GM12878 (cell line): ENCODE measurements at regions not wholly inside any gene's neighbourhood (a gene's known extent, or its start where the extent isn't known, plus 50 kb on each side); places are given as distances from the start of the nearest gene placed in this dataset.

ENCODE experiments used
- ATAC-seq: fragments of 200-7000 bp; cut with Tn5 transposase; 3 replicates; pipeline ENCODE4 v1.9.1; 2020; ENCODE audit warnings: mild to moderate bottlenecking, moderate library complexity
- BruUV-seq: library from RNA; stranded (reverse); fragments of 400-500 nt; replicated peaks from 2 replicates; lab custom pipeline; 2021; lab: Mats Ljungman, UMichigan
- CTCF ChIA-PET: fragments of 300-600 bp; sonication (Branson Sonifier 250); formaldehyde crosslinking; extraction: SDS; loops from one replicate; lab custom pipeline; 2021; ENCODE audit warnings: inconsistent platforms; lab: Yijun Ruan, JAX
- POLR2A ChIA-PET: fragments of 350-600 bp; formaldehyde crosslinking; extraction: SDS; loops from one replicate; lab custom pipeline; 2021; ENCODE audit warnings: inconsistent platforms; lab: Charles Lee
- RAD21 ChIA-PET: fragments of 300-600 bp; sonication (Branson Sonifier 250); formaldehyde crosslinking; loops from one replicate; lab custom pipeline; 2023; ENCODE audit warnings: antibody characterized with exemption; ENCODE audit not compliant: unreplicated experiment; lab: Charles Lee
- SMC1A ChIA-PET: fragments of 300-600 bp; sonication (Branson Sonifier 250); formaldehyde crosslinking; loops from one replicate; lab custom pipeline; 2023; ENCODE audit not compliant: unreplicated experiment, uncharacterized antibody; lab: Charles Lee
- DNase-seq: peaks from one replicate; pipeline ENCODE4 v3.0.0-alpha.2; 2011; ENCODE audit warnings: low read depth, low spot score
- FAIRE-seq: peaks from 3 replicates; lab custom pipeline; 2011; peaks lifted over from hg19 to GRCh38; lab: Jason Lieb, UNC
- H2AFZ ChIP-seq: 2 replicates; pipeline ENCODE4 v1.6.0; 2011; ENCODE audit warnings: low read depth, low read length, control low read depth; ENCODE audit not compliant: control insufficient read depth
- H3K27ac ChIP-seq: 2 replicates; pipeline ENCODE4 v1.5.1; 2011; ENCODE audit warnings: control low read depth; ENCODE audit not compliant: control insufficient read depth, insufficient read depth
- H3K27me3 ChIP-seq, 2 experiments: replicated peaks in 1 of 2; 2 replicates each; pipeline versions ENCODE4 v1.6.0 to v1.6.1; 2011; ENCODE audit warnings: low read length in 1 of 2; ENCODE audit not compliant: control insufficient read depth in 2 of 2, insufficient read depth in 2 of 2
- H3K36me3 ChIP-seq, 2 experiments: 2 replicates each; pipeline ENCODE4 v1.5.1; 2011; ENCODE audit warnings: low read length in 1 of 2; ENCODE audit not compliant: control insufficient read depth in 2 of 2, insufficient read depth in 2 of 2
- H3K4me1 ChIP-seq: 2 replicates; pipeline ENCODE4 v1.6.1; 2011; ENCODE audit warnings: mild to moderate bottlenecking, low read length, moderate library complexity, mixed read lengths; ENCODE audit not compliant: control insufficient read depth, insufficient read depth
- H3K4me2 ChIP-seq: 2 replicates; pipeline ENCODE4 v1.6.0; 2011; ENCODE audit warnings: control low read depth; ENCODE audit not compliant: control insufficient read depth, insufficient read depth
- H3K4me3 ChIP-seq: fragments of 200-600 bp; sonication (generic); 2 replicates; pipeline ENCODE4 v1.5.1; 2016
- H3K79me2 ChIP-seq: 2 replicates; pipeline ENCODE4 v1.6.0; 2011; ENCODE audit warnings: low read length; ENCODE audit not compliant: control insufficient read depth, insufficient read depth
- H3K9ac ChIP-seq: 2 replicates; pipeline ENCODE4 v1.8.0; 2011; ENCODE audit warnings: low read length, control low read depth, mixed read lengths; ENCODE audit not compliant: control insufficient read depth, insufficient read depth
- H3K9me3 ChIP-seq: replicated peaks from 3 replicates; pipeline ENCODE4 v1.5.1; 2011; ENCODE audit warnings: mild to moderate bottlenecking, low read length; ENCODE audit not compliant: control insufficient read depth, insufficient read depth
- H4K20me1 ChIP-seq: 2 replicates; pipeline ENCODE4 v1.6.0; 2011; ENCODE audit not compliant: control insufficient read depth, insufficient read depth
- E2F4 ChIP-seq: IDR thresholded peaks from 2 replicates; pipeline ENCODE4 v1.6.1; 2012; ENCODE audit warnings: low read depth, low read length, improper control_type of control experiment
- HDAC2 ChIP-seq: fragments of 200-600 bp; sonication (generic); IDR thresholded peaks from 2 replicates; pipeline ENCODE4 v1.6.1; 2017
- HDAC6 ChIP-seq: fragments of 200-600 bp; sonication (generic); IDR thresholded peaks from one replicate; pipeline ENCODE4 v1.8.0; 2017; ENCODE audit warnings: antibody characterized with exemption; ENCODE audit not compliant: unreplicated experiment
- IRF5 ChIP-seq: fragments of 450-650 bp; IDR thresholded peaks from 2 replicates; pipeline ENCODE4 v1.6.1; 2017; ENCODE audit warnings: borderline replicate concordance
- KAT2A ChIP-seq: conservative IDR thresholded peaks from 2 replicates; pipeline ENCODE4 v1.6.1; 2011; ENCODE audit warnings: low read depth, low read length; ENCODE audit not compliant: control insufficient read depth
- MAX ChIP-seq: IDR thresholded peaks from 2 replicates; pipeline ENCODE4 v1.6.1; 2012; ENCODE audit warnings: low read depth, low read length, improper control_type of control experiment
- MTA3 ChIP-seq: IDR thresholded peaks from 2 replicates; pipeline ENCODE4 v1.6.1; 2012; ENCODE audit warnings: low read length, inconsistent platforms, borderline replicate concordance
- MYC ChIP-seq: IDR thresholded peaks from 2 replicates; pipeline ENCODE4 v1.6.1; 2011; ENCODE audit warnings: mild to moderate bottlenecking, low read length, moderate library complexity, inconsistent platforms; ENCODE audit not compliant: insufficient read depth, insufficient replicate concordance, insufficient read length, severe bottlenecking
- POLR2A ChIP-seq: IDR thresholded peaks from 2 replicates; pipeline ENCODE4 v1.6.1; 2011; ENCODE audit warnings: low read depth, mild to moderate bottlenecking, low read length
- POLR2AphosphoS2 ChIP-seq: IDR thresholded peaks from 2 replicates; pipeline ENCODE4 v1.6.1; 2011; ENCODE audit warnings: low read depth, mild to moderate bottlenecking, low read length, improper control_type of control experiment, moderate library complexity
- RBBP5 ChIP-seq: fragments of 200-600 bp; sonication (generic); conservative IDR thresholded peaks from 2 replicates; pipeline ENCODE4 v1.6.1; 2016
- USF2 ChIP-seq: IDR thresholded peaks from 2 replicates; pipeline ENCODE4 v1.6.1; 2011; ENCODE audit warnings: low read depth, low read length, improper control_type of control experiment, borderline replicate concordance
- YBX1 ChIP-seq: fragments of 450-650 bp; IDR thresholded peaks from 2 replicates; pipeline ENCODE4 v1.6.1; 2016; ENCODE audit warnings: antibody characterized with exemption
- ZBTB40 ChIP-seq: fragments of 450-650 bp; IDR thresholded peaks from 2 replicates; pipeline ENCODE4 v1.6.1; 2016; ENCODE audit warnings: mild to moderate bottlenecking, moderate library complexity, borderline replicate concordance
- WGBS: methylation state at CpG from one replicate; pipeline ENCODE4 v1.1.6; 2016; ENCODE audit warnings: low lambda C conversion rate; ENCODE audit not compliant: insufficient replicate concordance, insufficient coverage; ENCODE audit errors: missing lambda C conversion rate; 5-methylcytosine and 5-hydroxymethylcytosine counted together
- in situ Hi-C: fragments of 300-500 bp; cut with MboI; formaldehyde crosslinking; loops from 9 replicates; pipeline ENCODE4 v1.14.3; 2018; ENCODE audit warnings: mixed read lengths
- intact Hi-C: fragments of 100-400 bp; cut with micrococcal nuclease; formaldehyde crosslinking; loops from one replicate; pipeline ENCODE4 v1.14.2; 2022; ENCODE audit not compliant: unreplicated experiment

- no peak for TF ChIP-seq ZBTB40
These were observed 727.9 kb upstream of the SOX9 start (continued) for GRCh38 chr17:71392715-71393567.

GRCh38 chr17:71395901-71396300 lies 724.9 kb upstream of the SOX9 start:
- Histone ChIP-seq H3K36me3 (no peaks in the 10 kb centered on the region), H2AFZ (no peak overlapping the region), H3K9me3 (no peaks in the 10 kb centered on the region), H4K20me1 (no peaks in the 10 kb centered on the region), H3K9ac (no peak overlapping the region), H3K4me1 (no peaks in the 10 kb centered on the region), H3K4me2 (no peak overlapping the region), H3K27ac (no peak overlapping the region), H3K79me2 (no peaks in the 10 kb centered on the region), H3K27me3 (no peaks in the 10 kb centered on the region), H3K4me3 (no peak overlapping the region)
- no TSS peak for BruUV-seq
- ChIA-PET POLR2A (no interaction called here), SMC1A (interaction anchor here (0.9 kb wide), 1 partner anchor 12 kb away, joined by 3 read pairs; no protein-coding TSS in a partner anchor), CTCF (no interaction called here), RAD21 (no interaction called here)
- WGBS, result 0% methylated on average over 2 of the region's 2 CpGs
- DNase-seq, result no peak
- intact Hi-C loops, result no loop called here
- in situ Hi-C loops, result no loop called here
- no peak for ATAC-seq
- no peak for FAIRE-seq
- TF ChIP-seq MYC (no peak), USF2 (no peak), YBX1 (no peak), MTA3 (no peak), POLR2AphosphoS2 (no peak), IRF5 (no peak), POLR2A (no peak), HDAC2 (no peak), RBBP5 (no peak), MAX (no peak), KAT2A (no peak), E2F4 (no peak), HDAC6 (no peak)
